HCT116 (cell line): ENCODE measurements at regions not wholly inside any gene's neighbourhood (a gene's known extent, or its start where the extent isn't known, plus 50 kb on each side); places are given as distances from the start of the nearest gene placed in this dataset.

Experiments used
- CTCF ChIP-seq, 3 experiments: fragments of 200-600 bp in 1 of 3; sonication (generic) in 1 of 3; IDR thresholded peaks in 2 of 3; conservative IDR thresholded peaks in 1 of 3; 2 replicates each; pipeline ENCODE4 v1.5.1; 2012 to 2017; ENCODE audit warnings: low read depth in 2 of 3, low read length in 2 of 3, antibody characterized with exemption in 1 of 3, borderline replicate concordance in 1 of 3, control low read depth in 1 of 3, mild to moderate bottlenecking in 1 of 3, mixed read lengths in 1 of 3, mixed run types in 1 of 3, moderate library complexity in 1 of 3; ENCODE audit not compliant: insufficient read depth in 1 of 3
- POLR2A ChIP-seq: IDR thresholded peaks from 2 replicates; pipeline ENCODE4 v1.7.0; 2011; ENCODE audit warnings: borderline replicate concordance; ENCODE audit not compliant: insufficient read depth, insufficient read length; ENCODE audit errors: extremely low read depth
- POLR2AphosphoS5 ChIP-seq: IDR thresholded peaks from 2 replicates; pipeline ENCODE4 v1.6.1; 2011; ENCODE audit warnings: mild to moderate bottlenecking, low read depth, low read length, moderate library complexity
- REST ChIP-seq: IDR thresholded peaks from 2 replicates; pipeline ENCODE4 v1.6.1; 2012; ENCODE audit warnings: low read depth
- SP1 ChIP-seq: IDR thresholded peaks from 2 replicates; pipeline ENCODE4 v1.6.1; 2012; ENCODE audit warnings: low read depth

GRCh38 chr4:147078362-147078761, 132.7 kb upstream of the TTC29 start:
- TF ChIP-seq CTCF (IDR thresholded peaks at IDR 0.05 in 2 of 3, conservative IDR thresholded peaks at IDR 0.05 in 1 of 3; ENCODE audit: borderline replicate concordance in 1 of 3, insufficient read depth in 1 of 3, low read depth in 2 of 3, low read length in 2 of 3): no peak
- TF ChIP-seq SP1: no peak
- no peak for TF ChIP-seq POLR2A
- no peak for TF ChIP-seq POLR2AphosphoS5
- TF ChIP-seq REST: no peak
